ENCODE measurements at regions not wholly inside any gene's neighbourhood (a gene's known extent, or its start where the extent isn't known, plus 50 kb on each side); places are given as distances from the start of the nearest gene placed in this dataset.
"Not testable (repeated sequence)": the region's sequence is repeated elsewhere in the genome, so short reads cannot be mapped to it uniquely, and the experiment has no call there.

- H3K27me3 ChIP-seq (ENCODE audit: control insufficient read depth, insufficient read depth); DNase-seq; ATAC-seq; H3K4me1 ChIP-seq (ENCODE audit: control insufficient read depth, insufficient read depth, low read length); intact Hi-C loops (cut with DNase I); H3K27ac ChIP-seq (ENCODE audit: low read length); H3K9me3 ChIP-seq (ENCODE audit: control insufficient read depth, low read length); H3K4me3 ChIP-seq (ENCODE audit: low read length): not testable (repeated sequence)
- 69% methylated on average over 10 of the region's 13 CpGs for WGBS
Observed at GRCh38 chr13:18895411-18895810, 286.2 kb downstream of the TUBA3C start.

- H3K27me3 ChIP-seq (ENCODE audit: control insufficient read depth, insufficient read depth); H3K4me3 ChIP-seq (ENCODE audit: low read length); H3K27ac ChIP-seq (ENCODE audit: low read length); H3K4me1 ChIP-seq (ENCODE audit: control insufficient read depth, insufficient read depth, low read length); ATAC-seq; intact Hi-C loops (cut with DNase I); H3K9me3 ChIP-seq (ENCODE audit: control insufficient read depth, low read length); DNase-seq: not testable (repeated sequence)
- 19% methylated on average over 1 of the region's 1 CpG for WGBS
Observed at GRCh38 chr13:18891242-18891641, 290.4 kb downstream of the TUBA3C start.

- H3K27me3 ChIP-seq (ENCODE audit: control insufficient read depth, insufficient read depth); intact Hi-C loops (cut with DNase I); H3K9me3 ChIP-seq (ENCODE audit: control insufficient read depth, low read length); H3K4me3 ChIP-seq (ENCODE audit: low read length); H3K4me1 ChIP-seq (ENCODE audit: control insufficient read depth, insufficient read depth, low read length); H3K27ac ChIP-seq (ENCODE audit: low read length): not testable (repeated sequence)
- ATAC-seq = peak; percentile 65 to 75
- WGBS = 37% methylated on average over 72 of the region's 72 CpGs
- DNase-seq = peak in 2 of 3 donors; percentile 57 to 67
Observed at GRCh38 chr13:18874875-18875789, 306.5 kb downstream of the TUBA3C start.

GRCh38 chr13:18870557-18870956, 311.1 kb downstream of the TUBA3C start:
- H3K9me3 ChIP-seq (ENCODE audit: control insufficient read depth, low read length); ATAC-seq; DNase-seq; H3K4me1 ChIP-seq (ENCODE audit: control insufficient read depth, insufficient read depth, low read length); H3K27me3 ChIP-seq (ENCODE audit: control insufficient read depth, insufficient read depth); intact Hi-C loops (cut with DNase I); H3K27ac ChIP-seq (ENCODE audit: low read length); H3K4me3 ChIP-seq (ENCODE audit: low read length): not testable (repeated sequence)
- WGBS = 76% methylated on average over 4 of the region's 4 CpGs

GRCh38 chr13:18869365-18869764, 312.3 kb downstream of the TUBA3C start:
- 74% methylated on average over 2 of the region's 2 CpGs for WGBS
- intact Hi-C loops (cut with DNase I); H3K27me3 ChIP-seq (ENCODE audit: control insufficient read depth, insufficient read depth); ATAC-seq; H3K4me3 ChIP-seq (ENCODE audit: low read length); H3K4me1 ChIP-seq (ENCODE audit: control insufficient read depth, insufficient read depth, low read length); H3K27ac ChIP-seq (ENCODE audit: low read length); DNase-seq; H3K9me3 ChIP-seq (ENCODE audit: control insufficient read depth, low read length): not testable (repeated sequence)

- H3K27ac ChIP-seq (ENCODE audit: low read length); H3K4me3 ChIP-seq (ENCODE audit: low read length); H3K4me1 ChIP-seq (ENCODE audit: control insufficient read depth, insufficient read depth, low read length); intact Hi-C loops (cut with DNase I); H3K27me3 ChIP-seq (ENCODE audit: control insufficient read depth, insufficient read depth); H3K9me3 ChIP-seq (ENCODE audit: control insufficient read depth, low read length); ATAC-seq; DNase-seq: not testable (repeated sequence)
- WGBS = 83% methylated on average over 17 of the region's 17 CpGs
Observed at GRCh38 chr13:18837986-18838629, 343.5 kb downstream of the TUBA3C start.

- 91% methylated on average over 26 of the region's 26 CpGs for WGBS
- H3K27me3 ChIP-seq (ENCODE audit: control insufficient read depth, insufficient read depth); H3K4me1 ChIP-seq (ENCODE audit: control insufficient read depth, insufficient read depth, low read length); H3K27ac ChIP-seq (ENCODE audit: low read length); intact Hi-C loops (cut with DNase I); H3K4me3 ChIP-seq (ENCODE audit: low read length); ATAC-seq; H3K9me3 ChIP-seq (ENCODE audit: control insufficient read depth, low read length): not testable (repeated sequence)
- DNase-seq = peak in 2 of 3 donors; percentile 35 to 44
Observed at GRCh38 chr13:18837179-18837745, 344.4 kb downstream of the TUBA3C start.

- H3K9me3 ChIP-seq (ENCODE audit: control insufficient read depth, low read length); H3K27me3 ChIP-seq (ENCODE audit: control insufficient read depth, insufficient read depth); H3K27ac ChIP-seq (ENCODE audit: low read length); H3K4me3 ChIP-seq (ENCODE audit: low read length); intact Hi-C loops (cut with DNase I); H3K4me1 ChIP-seq (ENCODE audit: control insufficient read depth, insufficient read depth, low read length); ATAC-seq: not testable (repeated sequence)
- peak in 2 of 3 donors; percentile 41 to 47 for DNase-seq
- 94% methylated on average over 45 of the region's 45 CpGs for WGBS
Observed at GRCh38 chr13:18836371-18837178, 345.0 kb downstream of the TUBA3C start.

GRCh38 chr13:18835754-18836153, 345.9 kb downstream of the TUBA3C start:
- H3K4me3 ChIP-seq (ENCODE audit: low read length); H3K27ac ChIP-seq (ENCODE audit: low read length); H3K9me3 ChIP-seq (ENCODE audit: control insufficient read depth, low read length); H3K27me3 ChIP-seq (ENCODE audit: control insufficient read depth, insufficient read depth); intact Hi-C loops (cut with DNase I); H3K4me1 ChIP-seq (ENCODE audit: control insufficient read depth, insufficient read depth, low read length); ATAC-seq; DNase-seq: not testable (repeated sequence)
- 65% methylated on average over 5 of the region's 5 CpGs for WGBS

GRCh38 chr13:18824678-18825077, 356.9 kb downstream of the TUBA3C start:
- ATAC-seq; H3K9me3 ChIP-seq (ENCODE audit: control insufficient read depth, low read length); H3K27me3 ChIP-seq (ENCODE audit: control insufficient read depth, insufficient read depth); DNase-seq; H3K4me1 ChIP-seq (ENCODE audit: control insufficient read depth, insufficient read depth, low read length); H3K4me3 ChIP-seq (ENCODE audit: low read length); intact Hi-C loops (cut with DNase I); H3K27ac ChIP-seq (ENCODE audit: low read length): not testable (repeated sequence)
- 53% methylated on average over 1 of the region's 1 CpG for WGBS
